Transverse colon (tissue), 3 donors: ENCODE measurements at regions not wholly inside any gene's neighbourhood (a gene's known extent, or its start where the extent isn't known, plus 50 kb on each side); places are given as distances from the start of the nearest gene placed in this dataset.

ENCODE experiments used
- EP300 ChIP-seq: sonication (generic); formaldehyde crosslinking; IDR thresholded peaks from one replicate; pipeline ENCODE4 v1.6.1; 2017; ENCODE audit warnings: antibody characterized with exemption, low read depth
- TF ChIP-seq, protein P1 (sequence below), 5 experiments: fragments of 200-600 bp in 3 of 5; fragments of 450-650 bp in 2 of 5; sonication (generic) in 3 of 5; IDR thresholded peaks; 1 replicate in 2 of 5; 2 replicates in 3 of 5; pipeline ENCODE4 v1.5.1; 2016 to 2017; ENCODE audit warnings: antibody characterized with exemption in 5 of 5, inconsistent platforms in 3 of 5, mild to moderate bottlenecking in 2 of 5, moderate library complexity in 1 of 5

DNA sequence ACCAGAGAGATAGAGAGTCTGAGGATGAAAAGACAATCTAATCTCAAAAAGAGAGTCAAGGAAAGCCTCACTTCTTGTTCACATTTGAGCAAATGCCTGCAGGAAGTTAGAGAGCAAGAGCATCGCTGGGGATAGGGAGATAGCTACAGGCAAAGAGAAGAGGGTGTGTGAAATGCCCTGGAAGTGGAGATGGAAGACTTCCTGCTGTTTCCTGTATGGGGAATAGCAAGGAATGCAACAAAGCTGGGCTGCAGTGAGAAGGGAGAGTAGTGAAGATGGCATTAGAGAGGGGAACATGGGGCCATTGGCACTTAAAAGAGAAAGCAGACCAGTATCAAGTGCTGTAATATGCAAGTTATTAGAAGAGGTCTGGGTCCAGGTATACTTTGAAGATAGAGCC lies 488.6 kb downstream of the METTL4 start:
- no peak for TF ChIP-seq EP300
- TF ChIP-seq, protein P1, sequence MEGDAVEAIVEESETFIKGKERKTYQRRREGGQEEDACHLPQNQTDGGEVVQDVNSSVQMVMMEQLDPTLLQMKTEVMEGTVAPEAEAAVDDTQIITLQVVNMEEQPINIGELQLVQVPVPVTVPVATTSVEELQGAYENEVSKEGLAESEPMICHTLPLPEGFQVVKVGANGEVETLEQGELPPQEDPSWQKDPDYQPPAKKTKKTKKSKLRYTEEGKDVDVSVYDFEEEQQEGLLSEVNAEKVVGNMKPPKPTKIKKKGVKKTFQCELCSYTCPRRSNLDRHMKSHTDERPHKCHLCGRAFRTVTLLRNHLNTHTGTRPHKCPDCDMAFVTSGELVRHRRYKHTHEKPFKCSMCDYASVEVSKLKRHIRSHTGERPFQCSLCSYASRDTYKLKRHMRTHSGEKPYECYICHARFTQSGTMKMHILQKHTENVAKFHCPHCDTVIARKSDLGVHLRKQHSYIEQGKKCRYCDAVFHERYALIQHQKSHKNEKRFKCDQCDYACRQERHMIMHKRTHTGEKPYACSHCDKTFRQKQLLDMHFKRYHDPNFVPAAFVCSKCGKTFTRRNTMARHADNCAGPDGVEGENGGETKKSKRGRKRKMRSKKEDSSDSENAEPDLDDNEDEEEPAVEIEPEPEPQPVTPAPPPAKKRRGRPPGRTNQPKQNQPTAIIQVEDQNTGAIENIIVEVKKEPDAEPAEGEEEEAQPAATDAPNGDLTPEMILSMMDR (IDR thresholded peaks at IDR 0.05), result no peak
